Nephron progenitor cell (in vitro differentiated cells): ENCODE measurements at regions not wholly inside any gene's neighbourhood (a gene's known extent, or its start where the extent isn't known, plus 50 kb on each side); places are given as distances from the start of the nearest gene placed in this dataset.

Experiments used
- DNase-seq: peaks from one replicate; pipeline ENCODE4 v3.0.0; 2021
- H3K27ac Mint-ChIP-seq: 2 replicates; pipeline ENCODE4 v1.8.0; 2021; ENCODE audit warnings: mild to moderate bottlenecking, moderate library complexity, mixed read lengths
- H3K27me3 Mint-ChIP-seq: 2 replicates; pipeline ENCODE4 v1.8.0; 2021; ENCODE audit warnings: mild to moderate bottlenecking, low read depth, mixed read lengths; ENCODE audit not compliant: poor library complexity
- H3K36me3 Mint-ChIP-seq: 2 replicates; pipeline ENCODE4 v1.8.0; 2021; ENCODE audit warnings: low read depth, mixed read lengths
- H3K4me1 Mint-ChIP-seq: 2 replicates; pipeline ENCODE4 v1.8.0; 2021; ENCODE audit warnings: mixed read lengths
- H3K4me3 Mint-ChIP-seq: 2 replicates; pipeline ENCODE4 v1.8.0; 2021; ENCODE audit warnings: mild to moderate bottlenecking, moderate library complexity, mixed read lengths
- H3K9me3 Mint-ChIP-seq: 2 replicates; pipeline ENCODE4 v1.8.0; 2021; ENCODE audit warnings: mild to moderate bottlenecking, moderate library complexity, mixed read lengths
- CTCF ChIP-seq: fragments of 200-600 bp; sonication (generic); IDR thresholded peaks from 2 replicates; pipeline ENCODE4 v1.5.0; 2021; ENCODE audit warnings: antibody characterized with exemption

DNA sequence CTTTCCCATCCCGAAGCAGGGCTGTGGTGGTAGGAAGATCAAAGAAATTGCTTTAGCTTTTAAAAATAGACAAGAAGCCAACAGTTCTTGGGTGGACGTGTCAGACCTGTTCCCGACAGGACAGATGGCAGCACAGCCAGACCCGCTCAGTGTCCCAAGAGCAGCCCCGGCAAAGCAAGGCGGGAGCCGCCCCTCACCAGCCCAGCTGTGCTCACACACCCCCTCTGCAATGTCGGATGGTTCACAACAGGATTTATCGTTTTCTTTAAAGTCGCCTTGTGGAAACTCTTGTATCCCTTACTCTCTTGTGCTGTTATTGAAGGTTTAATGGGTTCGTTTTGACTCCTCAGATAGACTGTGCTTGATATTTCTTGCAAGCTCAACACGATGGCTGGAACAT lies 302.4 kb downstream of the THBS2 start:
- Mint-ChIP-seq H3K4me1 (peaks cover 15% of the 10 kb centered on the region), H3K27me3 (peaks cover 6% of the 10 kb centered on the region), H3K27ac (no peak overlapping the region), H3K9me3 (peaks cover 16% of the 10 kb centered on the region), H3K36me3 (no peaks in the 10 kb centered on the region), H3K4me3 (no peak overlapping the region)
- no peak for TF ChIP-seq CTCF
- DNase-seq: no peak

GRCh38 chr6:168950858-168951214 lies 302.8 kb downstream of the THBS2 start:
- no peak for TF ChIP-seq CTCF
- H3K27me3 Mint-ChIP-seq: peaks cover 6% of the 10 kb centered on the region
- no peak overlapping the region for H3K4me3 Mint-ChIP-seq
- peaks cover 16% of the 10 kb centered on the region for H3K9me3 Mint-ChIP-seq
- H3K36me3 Mint-ChIP-seq: no peaks in the 10 kb centered on the region
- peaks cover 15% of the 10 kb centered on the region for H3K4me1 Mint-ChIP-seq
- no peak overlapping the region for H3K27ac Mint-ChIP-seq
- no peak for DNase-seq

GRCh38 chr6:168949981-168950857 lies 303.4 kb downstream of the THBS2 start:
- DNase-seq: no peak
- no peak overlapping the region for H3K4me3 Mint-ChIP-seq
- peaks cover 16% of the 10 kb centered on the region for H3K9me3 Mint-ChIP-seq
- H3K27ac Mint-ChIP-seq: no peak overlapping the region
- peaks cover 15% of the 10 kb centered on the region for H3K4me1 Mint-ChIP-seq
- no peaks in the 10 kb centered on the region for H3K36me3 Mint-ChIP-seq
- TF ChIP-seq CTCF: no peak
- peaks cover 6% of the 10 kb centered on the region for H3K27me3 Mint-ChIP-seq

GRCh38 chr6:168948990-168949531 lies 304.6 kb downstream of the THBS2 start:
- Mint-ChIP-seq H3K27me3 (peaks cover 6% of the 10 kb centered on the region), H3K4me1 (peaks cover 15% of the 10 kb centered on the region), H3K9me3 (peaks cover 16% of the 10 kb centered on the region), H3K4me3 (no peak overlapping the region), H3K36me3 (no peaks in the 10 kb centered on the region), H3K27ac (no peak overlapping the region)
- no peak for TF ChIP-seq CTCF
- DNase-seq: no peak

GRCh38 chr6:168948002-168948401 lies 305.6 kb downstream of the THBS2 start:
- H3K4me3 Mint-ChIP-seq: no peak overlapping the region
- peaks cover 16% of the 10 kb centered on the region for H3K9me3 Mint-ChIP-seq
- no peak overlapping the region for H3K27ac Mint-ChIP-seq
- H3K36me3 Mint-ChIP-seq: no peaks in the 10 kb centered on the region
- peaks cover 16% of the 10 kb centered on the region for H3K4me1 Mint-ChIP-seq
- no peak for TF ChIP-seq CTCF
- H3K27me3 Mint-ChIP-seq: peaks cover 6% of the 10 kb centered on the region
- no peak for DNase-seq
